Muscle layer of colon (tissue), 2 donors: ENCODE measurements at regions not wholly inside any gene's neighbourhood (a gene's known extent, or its start where the extent isn't known, plus 50 kb on each side); places are given as distances from the start of the nearest gene placed in this dataset.

Experiments
- H3K27ac ChIP-seq: one replicate; pipeline ENCODE4 v1.7.0; 2013; ENCODE audit warnings: low read depth, mild to moderate bottlenecking, low read length, moderate library complexity
- H3K27me3 ChIP-seq, 2 donors: one replicate each; pipeline ENCODE4 v1.7.0; 2013; ENCODE audit warnings: low read length in 2 of 2, mild to moderate bottlenecking in 2 of 2; ENCODE audit not compliant: insufficient read depth in 2 of 2, control insufficient read depth in 1 of 2
- H3K36me3 ChIP-seq: one replicate; pipeline ENCODE4 v1.7.0; 2013; ENCODE audit warnings: mild to moderate bottlenecking, low read length; ENCODE audit not compliant: insufficient read depth
- H3K4me1 ChIP-seq: one replicate; pipeline ENCODE4 v1.7.0; 2013; ENCODE audit warnings: mild to moderate bottlenecking, low read length; ENCODE audit not compliant: insufficient read depth
- H3K4me3 ChIP-seq, 2 donors: one replicate each; pipeline ENCODE4 v1.7.0; 2013; ENCODE audit warnings: low read length in 2 of 2, low read depth in 1 of 2, mild to moderate bottlenecking in 1 of 2, moderate library complexity in 1 of 2
- H3K9ac ChIP-seq: one replicate; pipeline ENCODE4 v1.7.0; 2013; ENCODE audit warnings: low read length
- H3K9me3 ChIP-seq: one replicate; pipeline ENCODE4 v1.7.0; 2013; ENCODE audit warnings: mild to moderate bottlenecking, low read length
- donor health status: abdominal sarcoma.
- donor health status: Adenocarcinoma of cecum.

DNA sequence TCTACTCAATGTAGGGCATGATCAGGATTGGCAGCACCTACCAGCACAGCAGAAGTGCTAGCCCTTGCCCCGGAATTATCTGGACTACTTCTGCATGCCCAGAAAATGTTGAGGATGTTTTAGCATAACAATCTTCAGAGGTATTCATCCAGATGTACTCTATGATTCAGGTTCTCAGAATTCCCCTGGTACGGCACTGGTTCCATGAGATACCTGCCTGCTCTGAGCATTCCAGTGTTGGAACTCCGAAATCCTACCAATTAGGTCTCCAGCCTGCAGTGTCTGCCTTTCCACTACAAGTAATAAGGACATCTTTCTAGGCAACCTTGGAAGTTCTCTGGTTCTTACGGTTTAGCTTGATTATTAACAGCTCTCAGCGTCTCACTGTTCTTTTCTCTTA, 554.5 kb downstream of the HACE1 start:
- H3K4me3 ChIP-seq: no peak overlapping the region
- H3K9me3 ChIP-seq: no peaks in the 10 kb centered on the region
- H3K27ac ChIP-seq: no peak overlapping the region
- no peak overlapping the region for H3K9ac ChIP-seq
- H3K36me3 ChIP-seq: no peaks in the 10 kb centered on the region
- H3K4me1 ChIP-seq: no peaks in the 10 kb centered on the region
- H3K27me3 ChIP-seq: no peaks in the 10 kb centered on the region

DNA sequence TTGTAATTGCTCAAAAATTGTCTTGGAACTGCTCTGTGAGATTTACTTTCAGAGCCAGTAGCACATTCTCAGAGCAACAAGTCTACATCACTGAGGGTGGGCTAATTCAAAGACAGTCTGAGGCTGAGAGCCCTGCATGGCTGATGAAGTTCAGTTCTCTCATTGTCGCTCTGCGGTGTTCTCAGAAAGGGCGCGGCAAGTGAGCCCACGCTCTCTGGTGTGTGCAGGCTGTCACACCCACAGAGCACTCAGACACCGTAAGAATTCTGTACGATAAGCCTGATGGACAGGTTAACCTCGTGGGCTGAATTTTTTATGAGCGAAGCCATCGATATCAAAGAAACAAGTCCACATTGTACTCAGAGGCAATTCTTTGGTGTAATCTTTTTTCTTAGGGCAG, 557.8 kb downstream of the HACE1 start:
- Histone ChIP-seq H3K4me1 (no peaks in the 10 kb centered on the region), H3K27me3 (no peaks in the 10 kb centered on the region), H3K36me3 (no peaks in the 10 kb centered on the region), H3K9ac (no peak overlapping the region), H3K27ac (no peak overlapping the region), H3K4me3 (no peak overlapping the region), H3K9me3 (no peaks in the 10 kb centered on the region)

- no peaks in the 10 kb centered on the region for H3K27me3 ChIP-seq
- H3K9ac ChIP-seq: no peak overlapping the region
- no peak overlapping the region for H3K27ac ChIP-seq
- H3K4me3 ChIP-seq: no peak overlapping the region
- no peaks in the 10 kb centered on the region for H3K9me3 ChIP-seq
- no peaks in the 10 kb centered on the region for H3K36me3 ChIP-seq
- H3K4me1 ChIP-seq: no peaks in the 10 kb centered on the region
Observed at GRCh38 chr6:104286641-104287040, 573.1 kb downstream of the HACE1 start.

DNA sequence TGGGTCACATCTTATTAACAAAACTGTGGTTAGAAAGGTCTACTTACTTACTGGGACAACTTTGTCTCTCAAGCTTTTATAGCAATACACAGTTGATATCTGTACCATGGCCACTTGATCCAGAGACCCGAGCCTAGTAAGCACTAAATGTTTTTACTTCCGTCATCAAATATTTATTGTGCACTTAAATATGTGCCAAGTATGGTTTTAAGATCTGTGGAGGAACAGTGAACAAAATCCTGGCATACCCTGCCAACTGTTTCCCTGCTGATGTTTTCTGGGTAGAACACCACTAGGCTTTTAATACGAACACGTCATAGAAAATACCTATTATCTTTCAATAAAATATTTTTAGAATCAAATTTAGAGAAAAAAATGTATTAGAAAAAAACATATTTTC, 574.8 kb downstream of the HACE1 start:
- Histone ChIP-seq H3K4me1 (no peaks in the 10 kb centered on the region), H3K36me3 (no peaks in the 10 kb centered on the region), H3K9me3 (no peaks in the 10 kb centered on the region), H3K4me3 (no peak overlapping the region), H3K27me3 (no peaks in the 10 kb centered on the region), H3K9ac (no peak overlapping the region), H3K27ac (no peak overlapping the region)

DNA sequence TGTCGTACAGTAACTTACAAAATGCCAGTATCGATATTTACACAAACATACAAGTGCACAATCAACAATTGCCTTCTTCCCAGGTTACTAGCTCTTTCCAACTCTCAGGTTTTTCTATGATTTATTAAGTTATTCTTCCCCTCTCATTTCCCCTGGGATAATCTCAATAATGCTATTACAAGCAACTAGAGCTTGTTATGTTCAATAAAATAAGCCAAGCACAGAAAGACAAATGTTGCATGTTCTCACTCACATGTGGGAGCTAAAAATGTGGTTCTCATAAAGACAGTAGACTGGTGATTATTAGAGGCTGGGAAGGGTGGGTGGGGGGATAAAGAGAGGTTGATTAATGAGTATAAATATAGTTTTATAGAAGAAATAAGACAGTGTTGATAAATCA, 577.1 kb downstream of the HACE1 start:
- H3K9ac ChIP-seq: no peak overlapping the region
- H3K9me3 ChIP-seq: no peaks in the 10 kb centered on the region
- H3K36me3 ChIP-seq: no peaks in the 10 kb centered on the region
- H3K4me3 ChIP-seq: no peak overlapping the region
- no peaks in the 10 kb centered on the region for H3K4me1 ChIP-seq
- H3K27me3 ChIP-seq: no peaks in the 10 kb centered on the region
- no peak overlapping the region for H3K27ac ChIP-seq

GRCh38 chr6:104281370-104281769, 578.3 kb downstream of the HACE1 start:
- Histone ChIP-seq H3K36me3 (no peaks in the 10 kb centered on the region), H3K4me3 (no peak overlapping the region), H3K9me3 (no peaks in the 10 kb centered on the region), H3K27me3 (no peaks in the 10 kb centered on the region), H3K9ac (no peak overlapping the region), H3K27ac (no peak overlapping the region), H3K4me1 (no peaks in the 10 kb centered on the region)

DNA sequence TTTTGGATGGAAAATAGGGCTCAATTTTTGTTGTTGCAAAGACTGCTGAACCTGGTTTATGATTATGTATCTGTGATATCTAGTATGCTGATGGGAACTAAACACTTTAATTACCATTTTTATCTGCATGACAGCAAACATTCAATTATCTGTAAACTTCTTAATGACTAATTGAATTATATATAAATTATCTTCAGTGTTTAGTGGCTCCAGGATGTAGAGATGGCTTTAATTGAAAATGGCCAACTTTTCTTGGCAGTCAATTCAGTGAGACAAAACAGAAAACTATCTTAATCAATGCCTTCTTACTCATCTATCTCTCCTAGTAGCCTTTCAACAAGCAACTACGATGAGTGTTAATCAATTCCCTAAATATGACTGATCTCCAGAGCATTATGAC, 591.3 kb downstream of the HACE1 start:
- Histone ChIP-seq H3K27me3 (no peaks in the 10 kb centered on the region), H3K36me3 (no peaks in the 10 kb centered on the region), H3K9ac (no peak overlapping the region), H3K4me3 (no peak overlapping the region), H3K4me1 (no peaks in the 10 kb centered on the region), H3K9me3 (no peaks in the 10 kb centered on the region), H3K27ac (no peak overlapping the region)

GRCh38 chr6:104266922-104267321, 592.8 kb downstream of the HACE1 start:
- Histone ChIP-seq H3K36me3 (no peaks in the 10 kb centered on the region), H3K27me3 (no peaks in the 10 kb centered on the region), H3K9ac (no peak overlapping the region), H3K4me1 (no peaks in the 10 kb centered on the region), H3K4me3 (no peak overlapping the region), H3K9me3 (no peaks in the 10 kb centered on the region), H3K27ac (no peak overlapping the region)

DNA sequence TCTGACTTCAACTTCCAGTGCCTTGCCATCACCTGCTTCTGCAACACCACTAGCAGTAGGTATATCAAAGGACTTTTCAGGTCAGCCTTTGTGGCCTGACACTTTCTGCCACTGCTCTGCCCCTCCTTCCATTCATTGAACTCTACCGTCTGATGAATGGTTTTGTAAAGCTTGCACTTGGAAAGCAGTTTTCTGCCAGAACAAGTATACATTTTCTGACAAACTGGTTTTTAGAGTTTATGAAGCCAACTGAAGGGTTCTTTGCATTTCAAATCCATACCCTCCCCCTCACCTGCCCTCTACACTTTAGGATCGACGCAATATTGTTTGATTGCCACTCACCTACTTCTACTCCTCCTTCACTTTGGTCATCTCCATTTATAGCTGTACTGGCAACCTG, 603.1 kb downstream of the HACE1 start:
- Histone ChIP-seq H3K9me3 (no peaks in the 10 kb centered on the region), H3K36me3 (no peaks in the 10 kb centered on the region), H3K9ac (no peak overlapping the region), H3K27ac (no peak overlapping the region), H3K4me3 (no peak overlapping the region), H3K27me3 (no peaks in the 10 kb centered on the region), H3K4me1 (no peaks in the 10 kb centered on the region)

DNA sequence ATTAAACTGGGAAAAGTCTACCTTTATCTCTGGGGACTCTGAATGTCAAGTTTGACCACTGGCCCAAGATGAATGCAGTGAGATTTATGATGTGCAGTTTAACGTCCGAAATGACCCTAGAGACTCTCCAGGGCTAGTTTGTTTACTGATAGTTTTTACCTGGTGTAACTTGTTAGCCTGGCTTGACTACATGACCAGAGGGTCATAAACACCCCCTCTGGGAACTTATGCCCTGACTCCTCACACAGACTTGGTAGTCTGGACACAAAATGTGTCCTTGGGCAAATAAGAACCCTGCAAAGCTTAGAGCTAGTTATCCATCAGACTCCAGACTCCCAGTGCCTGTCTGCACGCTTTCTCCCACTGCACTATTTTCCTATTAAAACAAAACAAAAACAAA, 606.5 kb downstream of the HACE1 start:
- Histone ChIP-seq H3K4me1 (no peaks in the 10 kb centered on the region), H3K27ac (no peak overlapping the region), H3K4me3 (no peak overlapping the region), H3K9me3 (no peaks in the 10 kb centered on the region), H3K9ac (no peak overlapping the region), H3K27me3 (no peaks in the 10 kb centered on the region), H3K36me3 (no peaks in the 10 kb centered on the region)

- Histone ChIP-seq H3K36me3 (no peaks in the 10 kb centered on the region), H3K4me3 (no peak overlapping the region), H3K27me3 (no peaks in the 10 kb centered on the region), H3K9me3 (no peaks in the 10 kb centered on the region), H3K27ac (no peak overlapping the region), H3K9ac (no peak overlapping the region), H3K4me1 (no peaks in the 10 kb centered on the region)
Observed at GRCh38 chr6:104252276-104252675, 607.4 kb downstream of the HACE1 start.

GRCh38 chr6:104251651-104252050, 608.1 kb downstream of the HACE1 start:
- no peak overlapping the region for H3K4me3 ChIP-seq
- H3K36me3 ChIP-seq: no peaks in the 10 kb centered on the region
- no peaks in the 10 kb centered on the region for H3K9me3 ChIP-seq

More at GRCh38 chr6:104251651-104252050, 608.1 kb downstream of the HACE1 start:
- Histone ChIP-seq H3K27ac (no peak overlapping the region), H3K4me1 (no peaks in the 10 kb centered on the region), H3K9ac (no peak overlapping the region), H3K27me3 (no peaks in the 10 kb centered on the region)
